Right ventricle myocardium inferior (tissue), 1 donor: ENCODE measurements at regions not wholly inside any gene's neighbourhood (a gene's known extent, or its start where the extent isn't known, plus 50 kb on each side); places are given as distances from the start of the nearest gene placed in this dataset.

Source experiments
- ATAC-seq: fragments of 200-7000 bp; cut with Tn5 transposase; one replicate; pipeline ENCODE4 v1.9.1; 2020; ENCODE audit warnings: mild to moderate bottlenecking, moderate library complexity
- DNase-seq: peaks from one replicate; pipeline ENCODE4 v3.0.0; 2021; ENCODE audit errors: missing footprints
- intact Hi-C: fragments of 100-400 bp; cut with DNase I; formaldehyde crosslinking; loops from one replicate; pipeline ENCODE4 v1.11.0; 2022
- donor health status: DM: no; HTN: yes; CAD: no; lungs with severe emphysema.

DNA sequence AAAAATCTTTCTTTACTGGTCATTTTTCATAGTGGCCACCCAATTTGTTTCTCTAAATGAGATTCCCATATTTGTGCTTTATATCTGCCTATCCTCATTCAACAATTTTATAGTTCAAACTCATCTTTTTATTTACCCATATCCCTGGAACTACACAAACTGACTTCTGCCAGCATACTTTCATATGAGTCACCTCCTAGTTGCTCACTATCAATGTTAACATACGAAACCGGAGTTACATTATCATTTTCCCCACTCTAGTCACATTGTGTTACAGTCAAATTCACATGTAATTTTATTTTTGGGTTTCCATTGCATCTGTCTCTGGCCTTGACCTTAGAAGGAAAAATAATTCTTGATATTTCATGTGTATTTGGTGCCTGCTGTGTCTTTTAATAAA is 499.4 kb downstream of the MAFB start:
- DNase-seq (no peak), ATAC-seq (no peak)
- intact Hi-C loops, result loop anchor here (10.0 kb wide), 1 partner anchor 205 kb away; no protein-coding TSS in a partner anchor

DNA sequence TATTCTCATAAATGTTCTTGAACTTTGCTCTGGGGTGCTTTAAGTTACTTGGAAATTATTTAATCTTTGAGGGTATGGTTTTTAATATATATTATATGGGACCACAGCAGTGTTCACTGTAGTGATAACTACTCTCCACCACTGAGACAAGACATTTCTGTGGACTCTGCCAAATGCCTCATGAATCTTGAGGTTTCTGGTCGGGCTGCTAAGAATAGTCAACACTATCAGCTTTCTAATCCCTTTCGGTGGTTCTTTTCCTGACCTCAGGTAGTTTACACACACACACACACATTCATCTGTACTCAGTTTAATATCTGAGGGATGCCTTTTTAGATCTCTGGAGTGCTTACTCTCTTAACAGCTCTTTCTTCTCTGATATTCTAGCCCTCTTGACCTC is 500.7 kb downstream of the MAFB start:
- intact Hi-C loops, result loop anchor here (10.0 kb wide), 1 partner anchor 204 kb away; no protein-coding TSS in a partner anchor
- ATAC-seq, result no peak
- no peak for DNase-seq

DNA sequence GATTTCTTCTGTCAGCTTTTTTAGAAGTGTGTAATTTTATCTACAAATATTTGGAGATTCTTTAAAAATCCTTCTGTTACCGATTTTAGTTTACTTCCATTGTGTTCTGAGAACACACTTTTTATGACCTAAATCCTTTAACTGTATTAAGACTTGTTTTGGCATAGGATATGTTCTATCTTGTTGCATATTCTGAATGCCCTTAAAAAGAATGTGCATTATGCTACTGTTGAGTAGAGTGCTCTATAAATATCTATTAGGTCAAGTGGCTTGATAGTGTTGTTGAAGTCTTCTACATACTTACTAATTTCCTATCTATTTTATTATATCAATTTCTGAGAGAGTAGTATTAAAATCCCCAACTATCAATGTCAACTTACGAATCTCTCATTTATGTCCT is 502.2 kb downstream of the MAFB start:
- no peak for ATAC-seq
- intact Hi-C loops, result loop anchor here (10.0 kb wide), 1 partner anchor 202 kb away; no protein-coding TSS in a partner anchor

DNA sequence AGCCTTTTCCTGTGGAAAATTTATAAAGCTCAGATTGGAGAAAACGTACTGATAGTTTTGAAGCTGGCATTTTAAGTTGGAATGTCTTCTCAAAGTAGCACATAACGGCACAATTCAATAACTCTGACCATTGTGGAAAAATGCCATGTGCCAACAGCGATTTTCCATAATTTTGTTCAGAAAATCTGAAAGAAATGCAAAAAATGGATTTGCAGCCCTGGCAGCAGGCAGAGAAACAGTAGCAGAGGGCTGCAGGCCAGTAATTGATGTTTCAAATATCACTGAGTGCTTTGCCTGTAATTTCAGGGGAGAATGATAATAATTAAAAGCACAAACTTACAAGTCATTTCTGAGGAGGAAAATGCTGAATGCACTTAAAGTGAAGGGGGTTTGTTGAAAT is 507.4 kb downstream of the MAFB start:
- DNase-seq (no peak), ATAC-seq (no peak)
- intact Hi-C loops, result loop anchor here (10.0 kb wide), 1 partner anchor 197 kb away; no protein-coding TSS in a partner anchor

More for the DNA sequence above, 502.2 kb downstream of the MAFB start:
- no peak for DNase-seq

DNA sequence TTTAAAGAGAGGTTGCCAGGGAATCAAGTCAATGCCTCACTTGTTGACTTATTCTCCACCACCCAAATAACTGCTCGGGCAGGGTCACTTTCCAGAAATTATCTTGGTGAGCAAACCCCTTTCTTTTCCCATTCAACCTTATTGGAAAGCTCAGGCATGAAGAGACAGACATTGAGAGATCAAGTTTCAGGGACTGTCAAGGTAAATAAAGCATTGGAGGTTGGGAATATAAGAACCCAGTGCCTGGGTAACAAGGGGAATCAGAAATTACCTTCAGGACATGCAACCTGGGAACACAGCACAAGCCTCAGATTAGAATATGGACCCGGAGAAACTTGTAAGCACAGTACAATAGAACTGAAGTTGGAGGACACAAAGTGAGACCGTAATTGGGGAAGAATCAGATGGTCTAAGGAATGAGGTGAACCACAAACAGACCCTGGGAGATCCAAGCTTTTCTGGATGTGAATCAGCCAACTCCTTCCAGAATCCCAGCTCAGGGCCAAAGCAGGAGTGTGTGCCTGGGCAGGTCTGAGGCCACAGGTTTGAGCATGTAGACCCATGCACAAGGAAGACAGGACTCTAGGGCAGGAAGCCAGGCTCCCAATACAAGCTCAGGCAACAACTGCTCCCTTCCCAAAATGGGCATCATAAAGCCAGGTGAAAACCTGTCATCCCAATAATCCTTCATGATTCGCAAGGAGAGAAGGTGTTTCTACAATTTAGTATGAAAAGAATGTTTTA is 512.8 kb downstream of the MAFB start:
- intact Hi-C loops, result no loop called here
- DNase-seq (no peak), ATAC-seq (no peak)

DNA sequence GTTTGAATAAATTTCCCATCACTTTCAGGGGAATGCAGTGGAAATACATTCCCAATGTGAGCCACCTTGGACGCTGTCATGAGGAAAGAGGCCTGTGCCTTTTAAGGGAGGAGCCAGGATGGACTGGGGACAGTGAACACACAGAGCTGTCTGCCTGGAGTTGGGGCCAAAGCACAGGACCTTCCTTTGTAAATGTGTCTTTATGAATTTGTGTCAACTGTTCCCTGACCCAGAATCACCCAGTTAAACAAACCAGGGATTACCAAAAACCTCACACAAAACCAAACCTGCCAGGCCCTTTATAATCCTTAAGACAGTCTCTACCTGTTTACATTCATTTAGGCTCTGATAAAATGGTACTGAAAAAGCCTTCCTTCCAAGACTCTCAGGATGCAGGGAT is 513.7 kb downstream of the MAFB start:
- DNase-seq (no peak), ATAC-seq (no peak)
- intact Hi-C loops, result no loop called here

DNA sequence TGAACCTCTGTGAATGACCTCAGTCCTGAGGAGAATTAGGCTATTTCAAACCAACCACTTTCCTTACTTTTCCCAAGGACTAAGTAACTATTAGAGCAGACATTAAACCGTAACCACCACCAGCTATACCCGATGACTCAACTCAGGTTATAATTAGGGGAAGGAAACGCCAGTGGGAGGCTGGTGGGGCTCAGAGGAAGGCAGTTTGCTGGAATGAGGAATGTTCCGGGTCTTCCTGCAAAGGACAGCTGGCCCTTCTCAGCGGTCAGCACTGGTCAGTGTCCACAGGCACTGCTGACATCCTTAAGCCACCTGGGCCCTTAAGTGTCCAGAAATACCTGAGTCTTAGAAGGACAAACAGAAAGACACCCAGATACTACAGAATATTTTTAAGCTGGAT is 515.2 kb downstream of the MAFB start:
- ATAC-seq (no peak), DNase-seq (no peak)
- intact Hi-C loops, result no loop called here

DNA sequence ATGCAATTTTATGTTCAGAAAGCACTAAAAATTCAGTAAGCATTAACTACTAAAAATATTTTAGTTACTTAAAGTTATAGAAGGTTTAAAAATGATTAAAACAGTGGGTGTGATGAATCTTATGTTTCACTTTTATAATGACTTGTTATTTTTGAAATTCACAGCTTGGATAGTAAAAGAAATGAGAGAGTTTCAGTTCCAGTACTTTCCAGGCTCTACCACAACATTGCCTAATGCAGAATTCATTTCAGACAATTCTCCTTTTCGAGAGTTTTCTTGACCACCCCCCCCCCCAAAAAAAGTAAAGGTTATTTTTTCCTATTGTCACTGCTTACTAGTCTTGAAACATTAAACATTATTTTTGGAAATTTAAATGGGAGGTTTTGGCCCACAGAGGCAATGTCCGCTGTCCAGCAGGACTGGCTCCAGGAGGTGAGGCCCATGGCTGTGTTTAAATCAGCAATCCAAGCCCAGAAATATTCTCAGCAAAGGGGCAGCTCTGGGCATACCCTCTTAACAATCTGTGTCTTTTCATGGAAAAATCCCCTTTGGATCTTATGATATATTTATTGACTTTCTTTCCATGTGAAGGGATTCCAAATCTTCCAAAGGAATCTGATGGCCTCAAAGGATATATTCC is 519.9 kb downstream of the MAFB start:
- no peak for ATAC-seq
- intact Hi-C loops, result loop anchor here (10.0 kb wide), 1 partner anchor 86 kb away; no protein-coding TSS in a partner anchor
- no peak for DNase-seq

DNA sequence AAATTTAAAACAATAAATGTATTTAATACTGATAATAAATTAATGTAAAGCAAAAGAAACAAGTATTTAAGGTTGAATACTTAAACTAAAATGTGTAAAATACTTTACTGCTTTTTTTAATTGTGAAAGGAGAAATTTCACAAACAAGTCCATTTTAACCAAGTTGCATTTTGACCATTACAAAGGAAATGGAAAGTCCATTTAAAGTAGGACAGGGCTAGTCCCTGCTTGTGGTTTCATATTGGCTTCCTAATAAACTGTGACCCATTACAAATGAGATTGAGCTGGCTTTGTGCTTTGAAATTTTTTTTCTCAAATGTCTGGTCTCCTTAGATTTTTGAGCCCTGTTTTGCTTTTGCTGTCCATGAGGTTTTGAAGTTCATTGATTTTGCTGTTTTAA is 527.6 kb downstream of the MAFB start:
- ATAC-seq, result no peak
- intact Hi-C loops, result loop anchor here (2.0 to 10.0 kb wide), 2 partner anchors 93 to 529 kb away; no protein-coding TSS in a partner anchor
- no peak for DNase-seq

DNA sequence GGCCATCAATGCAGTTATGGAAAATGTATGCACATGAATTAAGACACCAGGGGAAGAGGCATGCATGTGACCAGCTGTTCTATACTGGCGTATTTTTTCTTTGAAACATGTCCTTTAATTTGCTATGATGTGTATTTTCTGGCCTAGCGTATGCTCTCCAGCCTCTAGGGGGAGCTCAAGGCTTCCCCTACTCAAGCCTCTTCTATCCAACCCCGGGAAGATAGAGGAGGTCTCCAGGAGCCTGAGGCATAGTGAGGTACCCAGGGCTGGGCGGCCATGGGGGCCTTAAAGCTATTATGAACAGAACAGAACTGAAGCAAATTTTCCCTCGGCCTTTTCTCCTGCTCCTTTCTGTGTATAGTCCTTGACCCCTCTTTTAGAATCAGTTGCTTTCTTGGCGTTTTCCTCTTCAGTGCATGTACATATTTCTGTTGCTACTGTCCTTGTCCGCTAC is 528.9 kb downstream of the MAFB start:
- intact Hi-C loops, result loop anchor here (2.0 to 10.0 kb wide), 2 partner anchors 95 to 531 kb away; no protein-coding TSS in a partner anchor
- DNase-seq (no peak), ATAC-seq (peak; percentile 81)

DNA sequence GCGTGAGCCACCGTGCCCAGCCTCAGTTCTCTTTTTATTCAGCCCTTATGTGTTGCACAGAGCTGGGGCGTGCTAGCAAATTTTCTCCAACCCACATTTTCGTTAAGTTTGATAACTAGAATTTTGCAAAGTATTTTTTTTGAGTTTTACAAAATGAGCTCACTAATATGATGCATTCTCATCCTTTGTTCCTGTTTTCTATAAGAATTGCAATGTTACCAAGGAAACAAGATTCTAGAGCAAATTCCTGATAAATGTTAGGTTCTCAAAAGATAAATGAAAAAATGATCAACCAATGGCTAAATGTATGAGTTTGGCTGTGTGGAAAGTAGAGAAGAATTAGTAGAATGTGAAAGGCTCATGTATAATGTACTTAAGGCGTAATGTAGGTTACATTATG is 529.8 kb downstream of the MAFB start:
- DNase-seq (no peak), ATAC-seq (no peak)
- intact Hi-C loops, result no loop called here

DNA sequence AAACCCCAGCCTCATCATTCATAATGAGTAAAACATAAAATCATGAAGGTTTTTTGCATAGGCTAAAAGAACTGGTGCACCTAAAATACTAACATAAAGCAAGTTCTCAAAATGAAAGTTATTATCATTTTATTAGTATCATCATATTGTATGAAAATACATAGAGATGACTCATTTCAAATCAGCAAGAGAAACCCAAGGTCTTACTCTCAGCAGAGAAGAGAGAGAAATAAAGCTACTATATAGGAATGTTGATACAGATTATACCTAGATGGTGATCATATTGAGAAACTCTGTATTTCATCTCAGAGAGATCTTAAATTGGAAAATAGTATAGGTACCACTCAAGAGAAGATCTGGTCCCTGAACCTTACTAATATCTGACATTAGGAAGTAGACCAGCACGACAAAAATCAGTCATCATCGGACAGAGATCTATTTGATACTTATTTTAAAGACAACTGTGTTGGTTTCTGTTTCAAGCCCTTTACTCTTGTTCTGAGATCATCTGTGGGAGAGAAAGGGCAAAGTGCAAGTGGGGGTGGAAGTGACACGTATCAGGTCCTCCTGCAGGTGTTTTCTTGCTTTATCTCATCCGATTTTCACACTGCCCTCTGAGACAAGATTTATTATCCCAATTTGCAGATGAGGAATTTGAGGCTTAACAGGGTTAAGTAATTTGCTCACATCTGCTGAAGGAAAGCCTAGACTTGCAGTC is 532.3 kb downstream of the MAFB start:
- ATAC-seq, result no peak
- no peak for DNase-seq
- intact Hi-C loops, result no loop called here

DNA sequence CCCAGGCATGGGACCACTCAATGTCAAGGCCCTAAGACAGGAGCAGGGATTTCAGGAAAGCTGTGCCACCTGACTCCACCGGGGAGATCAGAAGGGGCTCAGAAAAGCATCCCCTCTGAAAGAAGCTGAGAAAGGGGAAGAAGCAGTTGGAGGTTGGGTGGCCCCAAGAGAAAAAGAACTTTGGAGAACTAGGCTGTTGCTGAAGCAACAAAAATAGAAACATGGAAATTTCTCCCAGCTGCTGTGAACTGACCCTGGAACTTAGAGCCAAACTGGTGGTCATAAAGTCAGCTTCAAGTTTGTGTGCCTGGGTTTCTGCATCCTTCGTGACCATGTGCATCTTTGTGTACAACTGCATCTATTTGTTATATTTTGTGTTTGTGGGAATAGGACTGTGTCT is 534.5 kb downstream of the MAFB start:
- ATAC-seq, result no peak
- no peak for DNase-seq
- intact Hi-C loops, result no loop called here

DNA sequence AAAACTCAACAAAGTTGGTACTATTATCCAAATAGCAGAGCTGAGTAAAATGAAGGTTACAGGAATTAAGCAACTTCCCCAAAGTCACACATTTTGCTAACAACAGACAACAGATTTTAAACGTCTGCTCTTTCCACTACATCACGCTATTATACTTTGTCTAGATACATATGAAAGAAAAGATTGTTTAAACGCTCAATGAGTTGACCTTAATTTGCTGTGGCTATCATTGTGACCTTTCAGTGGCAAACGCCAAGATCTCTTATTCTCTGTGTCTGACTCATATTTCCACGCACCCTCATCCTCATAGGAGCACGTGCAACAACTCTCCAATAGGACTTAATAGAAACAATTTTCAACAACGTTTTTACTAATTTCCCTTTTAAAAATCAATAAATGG is 540.1 kb downstream of the MAFB start:
- ATAC-seq, result no peak

DNA sequence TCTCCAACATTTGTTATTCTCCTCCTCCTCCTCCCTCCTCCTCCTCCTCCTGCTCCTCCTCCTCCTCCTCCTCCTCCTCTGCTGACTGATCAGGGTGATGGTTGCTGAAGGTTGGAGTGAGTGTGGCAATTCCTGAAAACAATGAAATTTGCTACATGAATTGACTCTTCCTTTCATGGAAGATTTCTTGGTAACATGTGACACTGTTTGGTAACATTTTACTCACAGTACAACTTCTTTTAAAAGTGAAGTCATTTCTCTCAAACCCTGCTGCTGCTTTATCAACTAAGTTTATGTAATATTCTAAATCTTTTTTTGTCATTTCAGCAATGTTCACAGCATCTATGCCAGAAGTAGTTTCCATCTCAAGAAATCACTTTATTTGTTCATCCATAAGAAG is 543.0 kb downstream of the MAFB start:
- no peak for ATAC-seq
- DNase-seq, result no peak
- intact Hi-C loops, result no loop called here

More for the DNA sequence above, 540.1 kb downstream of the MAFB start:
- intact Hi-C loops, result no loop called here
- no peak for DNase-seq

DNA sequence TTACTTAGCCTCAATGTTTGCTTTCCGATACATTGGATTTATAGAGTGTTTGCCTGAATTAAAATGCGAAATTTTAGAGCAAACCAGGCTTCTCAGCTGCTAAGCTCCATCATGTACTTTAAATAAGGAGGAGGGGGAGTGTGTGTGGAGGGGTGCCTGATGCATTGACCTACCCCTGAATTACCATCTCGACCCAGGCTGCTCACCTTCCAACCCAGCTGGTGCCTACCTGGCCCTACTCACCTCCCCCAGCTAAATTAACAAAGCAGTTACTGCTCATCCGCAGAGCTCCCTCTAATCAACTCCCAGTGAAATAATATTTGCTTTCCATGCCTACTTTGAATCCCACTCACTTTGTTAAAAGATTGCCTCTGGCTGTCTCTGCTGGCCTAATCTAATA is 544.5 kb downstream of the MAFB start:
- intact Hi-C loops, result no loop called here
- ATAC-seq, result no peak
- DNase-seq, result no peak

DNA sequence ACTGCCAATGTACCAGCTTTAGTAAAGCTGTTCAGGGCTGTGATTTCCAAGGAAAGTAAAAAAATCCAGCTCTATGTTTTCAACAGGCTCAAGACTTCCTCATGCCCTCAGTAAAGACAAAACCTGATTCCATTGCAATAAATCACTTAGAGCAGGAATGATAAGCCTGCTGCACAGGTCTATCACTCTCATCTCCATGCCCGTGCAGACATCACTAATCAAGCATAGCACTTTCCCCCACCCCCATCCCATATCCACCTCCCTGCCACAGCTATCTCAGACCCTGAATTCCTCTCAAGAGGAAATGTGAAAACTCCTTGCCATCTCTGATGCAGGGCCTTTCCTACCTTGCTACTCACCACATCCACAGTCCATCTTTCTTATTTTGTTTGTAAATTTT is 554.9 kb downstream of the MAFB start:
- no peak for DNase-seq
- intact Hi-C loops, result no loop called here
- ATAC-seq, result no peak

DNA sequence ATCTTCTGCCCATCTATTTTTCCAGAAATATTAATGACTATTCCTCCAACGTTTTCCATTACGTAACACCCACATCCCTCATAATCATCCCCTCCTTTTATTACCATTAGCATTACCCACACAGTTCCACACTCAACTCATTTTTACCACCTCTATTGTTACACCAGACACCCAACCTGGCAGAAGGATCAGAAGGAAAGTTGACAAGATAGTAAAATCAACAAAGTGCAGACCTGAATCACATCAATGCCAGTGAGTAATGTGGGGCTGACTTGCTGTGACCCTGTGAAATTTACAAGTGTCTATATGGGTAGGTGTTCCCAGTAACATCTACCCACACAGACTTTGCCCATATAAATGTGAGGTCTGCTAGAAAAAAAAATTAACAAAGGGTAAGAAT is 568.2 kb downstream of the MAFB start:
- intact Hi-C loops, result no loop called here
- ATAC-seq (no peak), DNase-seq (no peak)

DNA sequence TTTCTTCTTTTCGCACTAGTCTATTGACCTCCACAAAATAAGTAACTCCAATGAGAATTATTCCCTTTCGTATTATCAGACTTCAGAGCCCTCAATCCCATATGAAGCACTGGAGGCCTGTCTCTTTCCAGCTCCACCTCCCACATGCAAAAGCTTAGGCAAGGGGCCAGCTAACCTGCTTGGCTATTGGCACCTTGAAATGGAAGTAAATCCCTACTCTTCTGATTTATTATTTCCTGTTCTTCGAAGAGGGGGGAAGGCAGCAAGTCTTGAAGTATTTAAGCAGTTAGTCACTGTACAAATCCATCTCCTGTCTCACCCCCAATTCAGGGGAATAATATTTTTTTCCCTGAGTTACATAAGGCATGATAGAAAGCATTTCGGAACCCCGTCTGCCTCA is 577.8 kb downstream of the MAFB start:
- ATAC-seq, result no peak
- intact Hi-C loops, result no loop called here
- DNase-seq, result no peak
